Breast epithelium (tissue), 4 donors: ENCODE measurements at regions not wholly inside any gene's neighbourhood (a gene's known extent, or its start where the extent isn't known, plus 50 kb on each side); places are given as distances from the start of the nearest gene placed in this dataset.

Source experiments
- DNase-seq, 2 donors: peaks; one replicate each; pipeline ENCODE4 v3.0.0-alpha.2; 2019; ENCODE audit warnings: low spot score in 2 of 2
- H3K27ac ChIP-seq, 2 donors: fragments of 200-600 bp; sonication (generic) in 1 of 2; one replicate each; pipeline ENCODE4 v1.5.1; 2016 to 2019; ENCODE audit warnings: mild to moderate bottlenecking in 1 of 2
- H3K27me3 ChIP-seq, 2 donors: fragments of 200-600 bp; sonication (generic) in 1 of 2; one replicate each; pipeline versions ENCODE4 v1.5.1 to v1.6.0; 2017 to 2019; ENCODE audit warnings: control low read depth in 1 of 2, mild to moderate bottlenecking in 1 of 2
- H3K36me3 ChIP-seq: fragments of 200-600 bp; one replicate; pipeline ENCODE4 v1.5.1; 2019
- H3K4me1 ChIP-seq, 2 donors: fragments of 200-600 bp; sonication (generic); one replicate each; pipeline ENCODE4 v1.5.1; 2016 to 2019; ENCODE audit warnings: control low read depth in 1 of 2
- H3K4me3 ChIP-seq, 3 donors: fragments of 200-600 bp; sonication (generic); 1 replicate in 2 of 3; 2 replicates in 1 of 3; pipeline ENCODE4 v1.5.1; 2016 to 2019; ENCODE audit warnings: mild to moderate bottlenecking in 3 of 3, moderate library complexity in 2 of 3
- H3K9me3 ChIP-seq, 2 donors: fragments of 200-600 bp; sonication (generic) in 1 of 2; one replicate each; pipeline ENCODE4 v1.5.1; 2016 to 2019; ENCODE audit warnings: control low read depth in 1 of 2
- POLR2A ChIP-seq: fragments of 450-650 bp; IDR thresholded peaks from one replicate; pipeline ENCODE4 v1.6.1; 2016; ENCODE audit warnings: antibody characterized with exemption, mild to moderate bottlenecking, moderate library complexity
- POLR2AphosphoS5 ChIP-seq, 3 donors: sonication (generic); formaldehyde crosslinking; IDR thresholded peaks; one replicate each; pipeline ENCODE4 v1.6.1; 2017; ENCODE audit warnings: antibody characterized with exemption in 3 of 3
- intact Hi-C: fragments of 100-400 bp; cut with DNase I; formaldehyde crosslinking; loops from one replicate; pipeline ENCODE4 v1.15.1; 2023; ENCODE audit warnings: low total_unique reads
- TF ChIP-seq, protein P1 (sequence below), 3 donors: fragments of 450-650 bp; IDR thresholded peaks; one replicate each; pipeline ENCODE4 v1.5.1; 2016 to 2017; ENCODE audit warnings: antibody characterized with exemption in 3 of 3, mild to moderate bottlenecking in 3 of 3, moderate library complexity in 3 of 3

DNA sequence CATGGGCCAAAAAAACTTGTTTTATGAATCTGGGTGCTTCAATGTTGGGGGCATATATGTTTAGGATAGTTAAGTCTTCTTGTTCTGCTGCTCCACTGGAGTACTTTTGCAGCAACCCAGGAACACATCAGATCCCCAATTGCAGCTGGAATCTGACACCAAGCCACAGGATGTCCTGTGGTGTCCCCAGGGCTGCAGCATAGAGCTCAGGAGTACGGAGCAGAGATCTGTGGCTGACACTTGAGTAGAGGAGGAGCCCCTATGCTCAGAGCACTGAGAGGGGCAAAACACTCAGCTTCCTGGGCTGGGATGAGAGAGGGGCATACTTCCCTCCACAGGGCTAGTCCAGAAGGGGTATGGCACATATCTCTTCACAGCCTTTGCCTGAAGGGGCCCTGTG lies 138.9 kb upstream of the ERBB4 start:
- Histone ChIP-seq H3K27ac (no peak overlapping the region), H3K4me1 (no peaks in the 10 kb centered on the region), H3K27me3 (no peaks in the 10 kb centered on the region), H3K9me3 (no peaks in the 10 kb centered on the region), H3K36me3 (no peaks in the 10 kb centered on the region), H3K4me3 (no peak overlapping the region)
- TF ChIP-seq, protein P1, sequence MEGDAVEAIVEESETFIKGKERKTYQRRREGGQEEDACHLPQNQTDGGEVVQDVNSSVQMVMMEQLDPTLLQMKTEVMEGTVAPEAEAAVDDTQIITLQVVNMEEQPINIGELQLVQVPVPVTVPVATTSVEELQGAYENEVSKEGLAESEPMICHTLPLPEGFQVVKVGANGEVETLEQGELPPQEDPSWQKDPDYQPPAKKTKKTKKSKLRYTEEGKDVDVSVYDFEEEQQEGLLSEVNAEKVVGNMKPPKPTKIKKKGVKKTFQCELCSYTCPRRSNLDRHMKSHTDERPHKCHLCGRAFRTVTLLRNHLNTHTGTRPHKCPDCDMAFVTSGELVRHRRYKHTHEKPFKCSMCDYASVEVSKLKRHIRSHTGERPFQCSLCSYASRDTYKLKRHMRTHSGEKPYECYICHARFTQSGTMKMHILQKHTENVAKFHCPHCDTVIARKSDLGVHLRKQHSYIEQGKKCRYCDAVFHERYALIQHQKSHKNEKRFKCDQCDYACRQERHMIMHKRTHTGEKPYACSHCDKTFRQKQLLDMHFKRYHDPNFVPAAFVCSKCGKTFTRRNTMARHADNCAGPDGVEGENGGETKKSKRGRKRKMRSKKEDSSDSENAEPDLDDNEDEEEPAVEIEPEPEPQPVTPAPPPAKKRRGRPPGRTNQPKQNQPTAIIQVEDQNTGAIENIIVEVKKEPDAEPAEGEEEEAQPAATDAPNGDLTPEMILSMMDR (IDR thresholded peaks at IDR 0.05), result no peak
- TF ChIP-seq POLR2A, result no peak
- TF ChIP-seq POLR2AphosphoS5 (IDR thresholded peaks at IDR 0.05), result no peak
- no peak for DNase-seq
- intact Hi-C loops, result no loop called here

DNA sequence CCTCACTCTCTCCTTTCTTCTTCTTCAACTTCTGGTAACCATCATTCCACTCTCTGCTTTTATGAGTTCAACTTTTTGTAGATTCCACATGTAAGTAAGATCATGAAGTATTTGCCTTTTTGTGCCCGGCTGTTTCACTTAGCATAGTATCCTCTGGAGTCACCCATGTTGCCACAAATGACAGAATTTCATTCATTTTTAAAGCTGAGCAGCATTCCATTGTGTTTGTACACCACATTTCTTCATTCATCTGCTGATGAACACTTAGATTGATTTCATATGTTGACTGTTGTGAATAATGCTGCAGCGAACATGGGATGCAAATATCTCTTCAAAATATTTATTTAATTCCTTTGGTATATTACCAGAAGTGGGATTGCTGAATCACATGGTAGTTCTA lies 133.6 kb upstream of the ERBB4 start:
- H3K36me3 ChIP-seq, result no peaks in the 10 kb centered on the region
- H3K27ac ChIP-seq, result no peak overlapping the region
- no peak overlapping the region for H3K4me3 ChIP-seq
- H3K9me3 ChIP-seq, result no peaks in the 10 kb centered on the region
- no peaks in the 10 kb centered on the region for H3K4me1 ChIP-seq
- TF ChIP-seq, protein P1 (IDR thresholded peaks at IDR 0.05), result no peak
- TF ChIP-seq POLR2AphosphoS5 (IDR thresholded peaks at IDR 0.05) (no peak), POLR2A (no peak)
- intact Hi-C loops, result no loop called here
- H3K27me3 ChIP-seq, result no peaks in the 10 kb centered on the region
- no peak for DNase-seq

DNA sequence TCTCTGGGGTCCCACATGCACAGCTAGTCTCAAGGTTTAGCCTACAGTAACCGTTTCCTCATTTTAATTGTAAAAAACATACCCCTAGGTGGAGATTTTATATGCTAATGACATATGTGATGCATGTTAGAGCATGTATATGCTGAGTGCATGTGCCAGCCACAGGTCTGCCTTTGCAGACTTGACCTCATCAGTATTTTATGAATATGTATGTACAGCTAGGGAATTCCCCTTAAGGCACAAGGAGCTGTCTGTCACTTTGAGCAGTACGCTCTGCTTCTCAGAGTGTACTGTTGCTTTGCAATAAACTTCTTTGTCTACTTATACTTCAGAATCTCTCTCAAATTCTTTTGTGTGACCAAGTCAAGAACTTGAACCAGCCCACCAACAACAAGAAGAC lies 131.2 kb upstream of the ERBB4 start:
- H3K36me3 ChIP-seq, result no peaks in the 10 kb centered on the region
- TF ChIP-seq POLR2A (no peak), POLR2AphosphoS5 (IDR thresholded peaks at IDR 0.05) (no peak)
- TF ChIP-seq, protein P1 (IDR thresholded peaks at IDR 0.05), result no peak
- H3K9me3 ChIP-seq, result no peaks in the 10 kb centered on the region
- no peak for DNase-seq
- H3K27ac ChIP-seq, result no peak overlapping the region
- intact Hi-C loops, result no loop called here
- H3K4me1 ChIP-seq, result no peaks in the 10 kb centered on the region
- no peak overlapping the region for H3K4me3 ChIP-seq
- H3K27me3 ChIP-seq, result no peaks in the 10 kb centered on the region

DNA sequence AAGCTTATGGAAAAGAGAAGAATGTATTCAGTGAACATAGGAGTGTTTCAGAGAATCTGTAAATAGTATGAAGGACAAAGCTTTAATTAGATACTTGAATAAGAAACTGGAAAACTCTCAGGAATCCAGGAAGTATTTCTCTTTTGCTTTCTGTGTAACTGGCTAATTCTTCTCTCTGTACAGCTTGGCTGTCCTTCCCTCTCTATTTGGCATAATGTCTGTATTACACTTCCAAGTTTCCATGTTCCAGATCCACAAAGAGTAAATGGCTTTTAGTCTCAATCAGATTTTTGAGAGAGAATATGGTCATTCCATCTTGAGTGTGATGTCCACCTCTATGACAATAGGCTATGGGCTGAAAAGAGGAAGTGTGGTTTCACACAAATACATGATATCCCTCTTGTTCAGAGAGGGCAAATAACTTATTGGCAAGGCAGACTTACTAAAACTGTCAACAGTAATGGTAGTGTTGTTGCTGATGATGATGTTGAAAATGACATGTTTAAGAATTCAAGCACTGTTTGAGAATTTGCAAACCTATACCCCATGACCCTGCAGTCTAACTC lies 129.2 kb upstream of the ERBB4 start:
- no peaks in the 10 kb centered on the region for H3K27me3 ChIP-seq
- H3K36me3 ChIP-seq, result no peaks in the 10 kb centered on the region
- H3K9me3 ChIP-seq, result no peaks in the 10 kb centered on the region
- H3K27ac ChIP-seq, result no peak overlapping the region
- no peak overlapping the region for H3K4me3 ChIP-seq
- intact Hi-C loops, result no loop called here
- no peaks in the 10 kb centered on the region for H3K4me1 ChIP-seq
- DNase-seq, result no peak
- TF ChIP-seq POLR2A (no peak), POLR2AphosphoS5 (IDR thresholded peaks at IDR 0.05) (no peak)
- TF ChIP-seq, protein P1 (IDR thresholded peaks at IDR 0.05), result no peak

DNA sequence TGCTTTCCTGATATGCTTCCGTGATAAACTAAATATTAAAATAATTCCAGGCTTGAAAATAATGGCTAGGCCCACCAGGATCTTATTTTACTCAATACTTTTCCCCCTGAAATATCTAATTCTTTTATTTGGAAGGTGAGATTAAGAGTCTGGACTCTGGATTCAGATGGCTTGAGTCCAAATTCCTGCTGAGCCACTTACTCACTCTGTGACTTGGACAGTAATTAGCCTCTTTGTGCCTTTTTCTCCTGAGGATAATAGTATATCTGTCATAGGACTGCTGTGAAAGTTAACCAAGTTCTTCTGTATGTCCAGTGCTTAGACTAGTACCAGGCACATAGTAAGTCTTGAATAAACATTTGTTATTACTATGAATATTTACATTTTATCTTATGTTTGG lies 127.3 kb upstream of the ERBB4 start:
- Histone ChIP-seq H3K9me3 (no peaks in the 10 kb centered on the region), H3K27ac (no peak overlapping the region), H3K36me3 (no peaks in the 10 kb centered on the region), H3K27me3 (no peaks in the 10 kb centered on the region), H3K4me1 (no peaks in the 10 kb centered on the region), H3K4me3 (no peak overlapping the region)
- no peak for DNase-seq
- intact Hi-C loops, result no loop called here
- TF ChIP-seq, protein P1 (IDR thresholded peaks at IDR 0.05), result no peak
- TF ChIP-seq POLR2AphosphoS5 (IDR thresholded peaks at IDR 0.05) (no peak), POLR2A (no peak)
